ENCODE measurements at regions not wholly inside any gene's neighbourhood (a gene's known extent, or its start where the extent isn't known, plus 50 kb on each side); places are given as distances from the start of the nearest gene placed in this dataset.

GRCh38 chr22:47796128-47796908, 1033.9 kb downstream of the TBC1D22A start:
- TF ChIP-seq CSRNP3 (CRISPR knock-in tag; IDR thresholded peaks at IDR 0.05) (no peak), ZNF70 (CRISPR knock-in tag; IDR thresholded peaks at IDR 0.05) (no peak), POU6F1 (CRISPR knock-in tag; IDR thresholded peaks at IDR 0.05; ENCODE audit: borderline replicate concordance, low read depth) (no peak), CREB5 (CRISPR knock-in tag; IDR thresholded peaks at IDR 0.05; ENCODE audit: low read depth) (no peak), ISL1 (CRISPR knock-in tag; IDR thresholded peaks at IDR 0.05) (no peak), PATZ1 (CRISPR knock-in tag; IDR thresholded peaks at IDR 0.05; ENCODE audit: borderline replicate concordance) (no peak), ARNTL (CRISPR knock-in tag; IDR thresholded peaks at IDR 0.05; ENCODE audit: borderline replicate concordance, low read depth) (no peak), TCF4 (CRISPR knock-in tag; IDR thresholded peaks at IDR 0.05; ENCODE audit: borderline replicate concordance) (no peak)

Measured in SK-N-SH treated with all-trans-retinoic acid at 6 μM for 48 hours (cell line).